Sigmoid colon (tissue), 6 donors: ENCODE measurements at regions not wholly inside any gene's neighbourhood (a gene's known extent, or its start where the extent isn't known, plus 50 kb on each side); places are given as distances from the start of the nearest gene placed in this dataset.

Experiments
- DNase-seq: peaks from one replicate; pipeline ENCODE4 v3.0.0-alpha.2; 2019
- H3K27ac ChIP-seq, 4 donors: fragments of 200-600 bp; sonication (generic); one replicate each; pipeline ENCODE4 v1.5.1; 2016 to 2019; ENCODE audit warnings: mild to moderate bottlenecking in 1 of 4
- H3K27me3 ChIP-seq, 3 donors: fragments of 200-600 bp; sonication (generic); one replicate each; pipeline ENCODE4 v1.5.1; 2019; ENCODE audit warnings: mild to moderate bottlenecking in 1 of 3
- H3K36me3 ChIP-seq, 4 donors: fragments of 200-600 bp; sonication (generic); one replicate each; pipeline ENCODE4 v1.5.1; 2016 to 2019
- H3K4me1 ChIP-seq, 4 donors: fragments of 200-600 bp; sonication (generic); one replicate each; pipeline ENCODE4 v1.5.1; 2017 to 2019
- H3K4me3 ChIP-seq, 4 donors: fragments of 200-600 bp; sonication (generic); one replicate each; pipeline ENCODE4 v1.5.1; 2017 to 2019; ENCODE audit warnings: mild to moderate bottlenecking in 2 of 4, moderate library complexity in 1 of 4
- H3K9me3 ChIP-seq, 4 donors: fragments of 200-600 bp in 3 of 4; sonication (generic) in 3 of 4; one replicate each; pipeline versions ENCODE4 v1.5.1 to v1.6.1; 2013 to 2019
- EP300 ChIP-seq, 4 donors: sonication (generic); formaldehyde crosslinking; IDR thresholded peaks; one replicate each; pipeline ENCODE4 v1.6.1; 2017; ENCODE audit warnings: antibody characterized with exemption in 4 of 4
- POLR2A ChIP-seq, 2 donors: fragments of 450-650 bp; IDR thresholded peaks; one replicate each; pipeline ENCODE4 v1.6.1; 2016; ENCODE audit warnings: antibody characterized with exemption in 2 of 2, mild to moderate bottlenecking in 2 of 2, moderate library complexity in 2 of 2
- POLR2AphosphoS5 ChIP-seq, 4 donors: sonication (generic); formaldehyde crosslinking; IDR thresholded peaks; one replicate each; pipeline ENCODE4 v1.6.1; 2017; ENCODE audit warnings: antibody characterized with exemption in 4 of 4
- WGBS, 2 donors: extraction: QIAGEN DNeasy Blood & Tissue Kit; methylation state at CpG; one replicate each; pipeline ENCODE4 v1.1.7; 2013; 5-methylcytosine and 5-hydroxymethylcytosine counted together
- intact Hi-C: fragments of 100-400 bp; cut with DNase I; formaldehyde crosslinking; loops from one replicate; pipeline ENCODE4 v1.15.1; 2023
- TF ChIP-seq, protein P1 (sequence below), 4 experiments: fragments of 450-650 bp in 3 of 4; fragments of 200-600 bp in 1 of 4; IDR thresholded peaks; one replicate each; pipeline ENCODE4 v1.5.1; 2016 to 2019; ENCODE audit warnings: antibody characterized with exemption in 4 of 4, mild to moderate bottlenecking in 3 of 4, moderate library complexity in 2 of 4
- donor health status: healthy with polysubstance abuse.
- donor health status: healthy.

DNA sequence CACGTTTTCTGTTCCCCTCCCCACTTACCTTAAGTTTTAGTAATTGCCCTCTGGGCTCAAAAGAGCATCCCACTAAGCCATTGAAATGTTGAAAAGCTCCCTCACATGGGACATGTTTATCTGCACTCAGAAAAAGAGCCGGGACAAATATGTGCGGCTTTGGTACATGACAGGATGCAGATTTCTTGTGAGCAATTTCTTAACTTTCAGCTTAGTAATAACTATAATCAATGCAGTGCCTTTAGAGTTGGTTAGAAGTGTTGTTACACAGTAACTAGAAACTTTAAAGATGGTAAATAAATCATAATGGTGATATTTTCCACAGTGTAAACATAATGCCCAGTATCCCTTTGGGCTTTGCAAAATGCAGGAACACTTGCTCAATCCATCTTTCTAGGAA is 89.2 kb downstream of the ZNF365 start:
- no peaks in the 10 kb centered on the region for H3K27me3 ChIP-seq
- H3K4me1 ChIP-seq = peaks cover 0 to 19% (median 15%) of the 10 kb centered on the region in 4 donors
- H3K36me3 ChIP-seq = no peaks in the 10 kb centered on the region
- 66 to 71% methylated on average over 3 of the region's 3 CpGs for WGBS, 2 donors
- no peak overlapping the region for H3K4me3 ChIP-seq
- no peak overlapping the region for H3K27ac ChIP-seq
- peaks cover 0 to 3% (median 0%) of the 10 kb centered on the region in 4 donors for H3K9me3 ChIP-seq
- intact Hi-C loops = no loop called here
- TF ChIP-seq POLR2AphosphoS5 (IDR thresholded peaks at IDR 0.05) (no peak), EP300 (IDR thresholded peaks at IDR 0.05) (no peak), POLR2A (IDR thresholded peaks at IDR 0.05) (no peak)
- TF ChIP-seq, protein P1, sequence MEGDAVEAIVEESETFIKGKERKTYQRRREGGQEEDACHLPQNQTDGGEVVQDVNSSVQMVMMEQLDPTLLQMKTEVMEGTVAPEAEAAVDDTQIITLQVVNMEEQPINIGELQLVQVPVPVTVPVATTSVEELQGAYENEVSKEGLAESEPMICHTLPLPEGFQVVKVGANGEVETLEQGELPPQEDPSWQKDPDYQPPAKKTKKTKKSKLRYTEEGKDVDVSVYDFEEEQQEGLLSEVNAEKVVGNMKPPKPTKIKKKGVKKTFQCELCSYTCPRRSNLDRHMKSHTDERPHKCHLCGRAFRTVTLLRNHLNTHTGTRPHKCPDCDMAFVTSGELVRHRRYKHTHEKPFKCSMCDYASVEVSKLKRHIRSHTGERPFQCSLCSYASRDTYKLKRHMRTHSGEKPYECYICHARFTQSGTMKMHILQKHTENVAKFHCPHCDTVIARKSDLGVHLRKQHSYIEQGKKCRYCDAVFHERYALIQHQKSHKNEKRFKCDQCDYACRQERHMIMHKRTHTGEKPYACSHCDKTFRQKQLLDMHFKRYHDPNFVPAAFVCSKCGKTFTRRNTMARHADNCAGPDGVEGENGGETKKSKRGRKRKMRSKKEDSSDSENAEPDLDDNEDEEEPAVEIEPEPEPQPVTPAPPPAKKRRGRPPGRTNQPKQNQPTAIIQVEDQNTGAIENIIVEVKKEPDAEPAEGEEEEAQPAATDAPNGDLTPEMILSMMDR (IDR thresholded peaks at IDR 0.05) = no peak
- DNase-seq = no peak

DNA sequence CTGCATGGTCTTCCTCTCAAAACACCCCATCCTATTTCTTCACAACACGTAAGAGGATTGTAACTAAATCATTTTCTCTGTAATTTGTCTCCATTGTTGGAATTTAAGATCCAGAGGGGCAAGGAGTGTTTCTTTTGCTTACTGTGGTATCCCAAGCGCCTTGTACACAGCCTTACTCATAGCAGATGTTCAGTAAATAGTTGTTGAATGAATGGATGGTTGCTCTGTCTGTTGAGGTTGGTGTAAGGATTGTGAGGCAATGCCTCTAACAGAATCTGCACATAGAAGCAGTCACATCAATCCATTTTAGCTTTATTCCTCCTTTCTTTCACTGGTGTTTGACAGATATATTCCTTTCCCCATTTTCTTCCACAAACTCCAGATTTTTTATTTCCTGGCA is 90.1 kb downstream of the ZNF365 start:
- no peak for TF ChIP-seq POLR2AphosphoS5 (IDR thresholded peaks at IDR 0.05)
- TF ChIP-seq, protein P1 (IDR thresholded peaks at IDR 0.05) = no peak
- no peak for TF ChIP-seq EP300 (IDR thresholded peaks at IDR 0.05)
- no peak for TF ChIP-seq POLR2A (IDR thresholded peaks at IDR 0.05)
- WGBS, 2 donors = 72 to 88% methylated on average over 2 of the region's 2 CpGs
- peaks cover 0 to 11% (median 9%) of the 10 kb centered on the region in 4 donors for H3K4me1 ChIP-seq
- H3K27ac ChIP-seq = no peak overlapping the region
- intact Hi-C loops = no loop called here
- H3K36me3 ChIP-seq = no peaks in the 10 kb centered on the region
- H3K27me3 ChIP-seq = no peaks in the 10 kb centered on the region
- H3K9me3 ChIP-seq = peaks cover 0 to 3% (median 0%) of the 10 kb centered on the region in 4 donors
- no peak for DNase-seq
- H3K4me3 ChIP-seq = no peak overlapping the region

DNA sequence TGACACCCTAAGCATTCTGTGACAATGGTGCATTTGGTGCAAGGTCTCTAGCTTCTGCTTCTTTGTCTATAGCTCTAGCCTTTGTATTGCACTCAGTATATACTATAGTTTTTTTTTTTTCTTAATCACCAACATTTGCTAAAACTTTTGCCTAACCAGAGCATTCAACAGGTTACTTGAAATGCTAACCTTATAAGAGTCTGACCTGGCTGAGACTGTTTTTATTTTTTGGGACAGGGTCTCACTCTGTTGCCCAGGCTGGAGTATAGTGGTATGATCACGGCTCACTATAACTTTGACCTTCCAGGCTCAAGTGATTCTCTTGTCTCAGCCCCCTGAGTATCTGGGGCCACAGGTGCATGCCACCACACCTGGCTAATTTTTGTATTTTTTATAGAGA is 92.4 kb downstream of the ZNF365 start:
- H3K4me3 ChIP-seq = no peak overlapping the region
- no peaks in the 10 kb centered on the region for H3K36me3 ChIP-seq
- TF ChIP-seq POLR2A (IDR thresholded peaks at IDR 0.05) (no peak), POLR2AphosphoS5 (IDR thresholded peaks at IDR 0.05) (no peak), EP300 (IDR thresholded peaks at IDR 0.05) (no peak)
- TF ChIP-seq, protein P1 (IDR thresholded peaks at IDR 0.05) = no peak
- no peaks in the 10 kb centered on the region for H3K27me3 ChIP-seq
- peaks cover 0 to 3% (median 0%) of the 10 kb centered on the region in 4 donors for H3K9me3 ChIP-seq
- DNase-seq = no peak
- H3K27ac ChIP-seq = no peak overlapping the region
- H3K4me1 ChIP-seq = no peaks in the 10 kb centered on the region
- WGBS, 2 donors = 83 to 94% methylated on average over 1 of the region's 1 CpG
- intact Hi-C loops = no loop called here

GRCh38 chr10:62467527-62467926 is 93.4 kb downstream of the ZNF365 start:
- no peak overlapping the region for H3K4me3 ChIP-seq
- TF ChIP-seq EP300 (IDR thresholded peaks at IDR 0.05) (no peak), POLR2A (IDR thresholded peaks at IDR 0.05) (no peak), POLR2AphosphoS5 (IDR thresholded peaks at IDR 0.05) (no peak)
- TF ChIP-seq, protein P1 (IDR thresholded peaks at IDR 0.05) = no peak
- no peaks in the 10 kb centered on the region for H3K27me3 ChIP-seq
- peaks cover 0 to 3% (median 0%) of the 10 kb centered on the region in 4 donors for H3K9me3 ChIP-seq
- H3K4me1 ChIP-seq = no peaks in the 10 kb centered on the region
- 88 to 93% methylated on average over 2 of the region's 2 CpGs for WGBS, 2 donors
- no peaks in the 10 kb centered on the region for H3K36me3 ChIP-seq
- DNase-seq = no peak
- no peak overlapping the region for H3K27ac ChIP-seq
- intact Hi-C loops = no loop called here

DNA sequence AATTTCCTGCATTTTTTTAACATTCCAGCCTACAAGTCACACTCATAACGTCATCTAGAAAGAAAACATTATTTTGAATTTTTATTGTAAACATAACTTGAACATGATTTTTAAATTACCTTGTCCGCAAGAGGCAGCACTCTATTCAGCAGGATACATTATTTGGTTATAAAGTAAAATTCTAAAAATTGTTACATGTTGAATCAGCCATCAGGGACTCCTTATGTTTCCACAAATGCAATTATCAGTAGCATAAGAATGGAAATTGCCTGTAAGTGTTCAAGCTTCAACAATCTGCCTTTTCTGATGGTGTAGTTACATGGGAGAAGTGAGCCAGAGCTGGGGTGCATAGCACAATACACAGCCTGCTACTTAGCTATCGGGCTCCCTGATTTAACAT is 97.5 kb downstream of the ZNF365 start:
- intact Hi-C loops = no loop called here
- 85 to 86% methylated on average over 3 of the region's 3 CpGs for WGBS, 2 donors
- H3K27ac ChIP-seq = no peak overlapping the region

More for the DNA sequence above, 97.5 kb downstream of the ZNF365 start:
- no peak overlapping the region for H3K4me3 ChIP-seq
- no peaks in the 10 kb centered on the region for H3K4me1 ChIP-seq
- no peak for DNase-seq
- H3K27me3 ChIP-seq = no peaks in the 10 kb centered on the region
- TF ChIP-seq POLR2A (IDR thresholded peaks at IDR 0.05) (no peak), POLR2AphosphoS5 (IDR thresholded peaks at IDR 0.05) (no peak), EP300 (IDR thresholded peaks at IDR 0.05) (no peak)
- TF ChIP-seq, protein P1 (IDR thresholded peaks at IDR 0.05) = no peak
- H3K9me3 ChIP-seq = no peaks in the 10 kb centered on the region
- H3K36me3 ChIP-seq = no peaks in the 10 kb centered on the region
